Right lobe of liver (tissue), 6 donors: ENCODE measurements at regions not wholly inside any gene's neighbourhood (a gene's known extent, or its start where the extent isn't known, plus 50 kb on each side); places are given as distances from the start of the nearest gene placed in this dataset.
"Not testable (repeated sequence)": the region's sequence is repeated elsewhere in the genome, so short reads cannot be mapped to it uniquely, and the experiment has no call there.

Experiments used
- ATAC-seq, 4 donors: fragments of 200-7000 bp; cut with Tn5 transposase; one replicate each; pipeline ENCODE4 v1.9.1; 2020; ENCODE audit warnings: mild to moderate bottlenecking in 4 of 4, moderate library complexity in 4 of 4
- DNase-seq, 3 donors: peaks; one replicate each; pipeline ENCODE4 v3.0.0-alpha.2; 2020
- H3K27ac ChIP-seq, 3 donors: fragments of 200-600 bp; one replicate each; pipeline ENCODE4 v1.8.0; 2022
- H3K27me3 ChIP-seq, 2 donors: fragments of 200-600 bp; one replicate each; pipeline ENCODE4 v1.8.0; 2022
- H3K36me3 ChIP-seq, 4 donors: fragments of 200-600 bp; sonication (generic) in 1 of 4; one replicate each; pipeline versions ENCODE4 v1.5.1 to v1.8.0; 2017 to 2022; ENCODE audit warnings: control low read depth in 1 of 4
- H3K4me1 ChIP-seq, 4 donors: fragments of 200-600 bp; sonication (generic) in 1 of 4; one replicate each; pipeline versions ENCODE4 v1.5.1 to v1.8.0; 2017 to 2022; ENCODE audit warnings: control low read depth in 1 of 4
- H3K4me3 ChIP-seq, 3 donors: fragments of 200-600 bp; one replicate each; pipeline ENCODE4 v1.8.0; 2022
- H3K9me3 ChIP-seq, 4 donors: fragments of 200-600 bp; sonication (generic) in 1 of 4; one replicate each; pipeline versions ENCODE4 v1.5.1 to v1.8.0; 2017 to 2022; ENCODE audit warnings: control low read depth in 1 of 4
- POLR2A ChIP-seq: fragments of 450-650 bp; IDR thresholded peaks from one replicate; pipeline ENCODE4 v1.6.1; 2017; ENCODE audit warnings: antibody characterized with exemption, mild to moderate bottlenecking
- WGBS: methylation state at CpG from one replicate; pipeline ENCODE4 v1.1.6; 2018; ENCODE audit warnings: low coverage, low lambda C conversion rate; ENCODE audit not compliant: insufficient coverage; ENCODE audit errors: missing lambda C conversion rate; 5-methylcytosine and 5-hydroxymethylcytosine counted together
- intact Hi-C, 2 donors: fragments of 100-400 bp; cut with DNase I; formaldehyde crosslinking; loops; one replicate each; pipeline versions ENCODE4 v1.11.2 to v1.14.1; 2022
- TF ChIP-seq, protein P1 (sequence below), 4 donors: fragments of 200-600 bp in 3 of 4; fragments of 450-650 bp in 1 of 4; IDR thresholded peaks; one replicate each; pipeline versions ENCODE4 v1.5.1 to v1.8.0; 2016 to 2022; ENCODE audit warnings: antibody characterized with exemption in 4 of 4, mild to moderate bottlenecking in 2 of 4
- donor health status: DM: no; HTN: yes; CAD: no.
- donor health status: DM: no; HTN: no; CAD: no.
- donor health status: DM: no; HTN: no; CAD: no.
- donor health status: DM: no; HTN: yes; CAD: no.
- donor health status: DM: no; HTN: yes; CAD: no.

DNA sequence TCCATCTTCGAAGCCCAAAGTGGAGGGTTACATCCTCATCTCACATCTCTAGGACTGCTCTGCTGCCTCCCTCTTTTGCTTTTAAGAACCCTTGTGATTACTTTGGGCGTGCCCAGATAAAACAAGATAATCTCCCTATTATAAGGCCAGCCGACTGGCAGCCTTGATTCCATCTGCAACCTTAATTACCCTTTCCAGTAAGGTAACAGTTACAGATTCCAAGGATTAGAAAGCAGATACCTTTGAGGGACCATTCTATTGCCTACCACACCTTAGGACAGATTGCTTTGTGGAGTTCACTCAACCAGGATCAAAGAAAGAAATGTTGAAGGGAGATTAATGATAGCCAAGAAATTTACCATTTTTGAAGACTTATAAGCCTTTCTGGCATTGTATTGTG lies 250.8 kb upstream of the ACVR2A start:
- intact Hi-C loops: no loop called here
- WGBS: 55% methylated on average over 3 of the region's 3 CpGs
- Histone ChIP-seq H3K27me3 (no peaks in the 10 kb centered on the region), H3K27ac (no peak overlapping the region), H3K9me3 (no peaks in the 10 kb centered on the region), H3K4me3 (no peak overlapping the region), H3K36me3 (no peaks in the 10 kb centered on the region), H3K4me1 (no peaks in the 10 kb centered on the region)
- TF ChIP-seq, protein P1, sequence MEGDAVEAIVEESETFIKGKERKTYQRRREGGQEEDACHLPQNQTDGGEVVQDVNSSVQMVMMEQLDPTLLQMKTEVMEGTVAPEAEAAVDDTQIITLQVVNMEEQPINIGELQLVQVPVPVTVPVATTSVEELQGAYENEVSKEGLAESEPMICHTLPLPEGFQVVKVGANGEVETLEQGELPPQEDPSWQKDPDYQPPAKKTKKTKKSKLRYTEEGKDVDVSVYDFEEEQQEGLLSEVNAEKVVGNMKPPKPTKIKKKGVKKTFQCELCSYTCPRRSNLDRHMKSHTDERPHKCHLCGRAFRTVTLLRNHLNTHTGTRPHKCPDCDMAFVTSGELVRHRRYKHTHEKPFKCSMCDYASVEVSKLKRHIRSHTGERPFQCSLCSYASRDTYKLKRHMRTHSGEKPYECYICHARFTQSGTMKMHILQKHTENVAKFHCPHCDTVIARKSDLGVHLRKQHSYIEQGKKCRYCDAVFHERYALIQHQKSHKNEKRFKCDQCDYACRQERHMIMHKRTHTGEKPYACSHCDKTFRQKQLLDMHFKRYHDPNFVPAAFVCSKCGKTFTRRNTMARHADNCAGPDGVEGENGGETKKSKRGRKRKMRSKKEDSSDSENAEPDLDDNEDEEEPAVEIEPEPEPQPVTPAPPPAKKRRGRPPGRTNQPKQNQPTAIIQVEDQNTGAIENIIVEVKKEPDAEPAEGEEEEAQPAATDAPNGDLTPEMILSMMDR (IDR thresholded peaks at IDR 0.05): no peak
- no peak for TF ChIP-seq POLR2A
- no peak for DNase-seq
- no peak for ATAC-seq

DNA sequence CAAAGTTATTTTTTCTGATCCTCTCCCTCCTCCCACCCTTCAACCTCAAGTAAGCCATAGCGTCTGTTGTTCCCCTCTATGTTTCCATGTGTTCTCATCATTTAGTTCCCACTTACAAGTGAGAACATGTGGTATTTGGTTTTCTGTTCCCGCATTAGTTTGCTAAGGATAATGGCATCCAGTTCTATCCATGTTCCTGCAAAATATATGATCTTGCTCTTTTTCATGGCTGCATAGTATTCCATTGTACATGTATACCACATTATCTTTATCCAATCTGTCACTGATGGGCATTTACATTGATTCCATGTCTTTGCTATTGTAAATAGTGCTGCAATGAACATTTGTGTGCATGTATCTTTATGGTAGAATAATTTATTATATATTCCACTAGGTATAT lies 252.0 kb upstream of the ACVR2A start:
- H3K27me3 ChIP-seq, H3K4me3 ChIP-seq, intact Hi-C loops, ATAC-seq, H3K27ac ChIP-seq, H3K4me1 ChIP-seq, H3K9me3 ChIP-seq, H3K36me3 ChIP-seq, DNase-seq: not testable (repeated sequence)
- 78% methylated on average over 2 of the region's 2 CpGs for WGBS

DNA sequence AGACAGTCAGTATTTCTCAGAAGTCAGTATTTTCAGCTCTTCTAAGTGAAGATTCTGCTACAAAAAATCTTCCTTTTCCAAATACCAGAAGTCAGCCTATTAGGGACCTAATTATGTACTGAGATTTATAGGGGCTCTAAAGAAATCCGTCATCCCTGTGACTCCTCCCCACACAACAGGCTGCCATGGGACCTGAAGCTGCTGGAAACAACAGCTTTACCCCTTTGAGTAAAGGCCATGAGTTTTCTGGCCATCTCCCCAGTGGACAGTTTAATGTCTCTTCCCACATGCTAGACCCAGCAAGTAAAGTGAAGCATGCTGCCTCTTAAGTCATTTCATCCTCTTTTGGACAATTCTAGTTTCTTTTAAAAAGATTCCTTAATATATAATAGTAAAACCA lies 255.7 kb upstream of the ACVR2A start:
- no peaks in the 10 kb centered on the region for H3K9me3 ChIP-seq
- TF ChIP-seq POLR2A: no peak
- TF ChIP-seq, protein P1 (IDR thresholded peaks at IDR 0.05): no peak
- H3K4me3 ChIP-seq: no peak overlapping the region
- ATAC-seq (no peak), DNase-seq (no peak)
- no peaks in the 10 kb centered on the region for H3K4me1 ChIP-seq
- intact Hi-C loops: no loop called here
- 56% methylated on average over 1 of the region's 1 CpG for WGBS
- no peaks in the 10 kb centered on the region for H3K36me3 ChIP-seq
- H3K27me3 ChIP-seq: no peaks in the 10 kb centered on the region
- H3K27ac ChIP-seq: no peak overlapping the region

DNA sequence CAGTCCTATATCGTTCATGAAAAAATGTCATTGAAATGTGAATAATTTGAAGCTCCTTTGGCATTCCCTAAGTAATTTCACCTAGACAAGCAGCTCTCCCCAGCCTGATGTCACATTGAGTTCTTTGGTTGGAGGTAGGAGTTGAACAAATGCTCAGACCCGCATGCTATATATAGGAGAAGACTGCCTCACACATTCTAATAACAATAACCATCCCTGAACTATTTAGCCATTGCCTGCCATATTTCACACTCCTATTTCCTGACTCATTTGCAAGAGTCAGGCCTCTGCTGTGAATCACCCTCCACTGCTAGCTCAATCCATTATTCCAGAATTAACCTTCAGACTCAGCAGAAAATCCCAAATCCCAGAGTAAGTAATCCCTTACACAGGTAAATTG lies 256.6 kb upstream of the ACVR2A start:
- 67% methylated on average over 1 of the region's 2 CpGs for WGBS
- no peaks in the 10 kb centered on the region for H3K27me3 ChIP-seq
- no peak overlapping the region for H3K4me3 ChIP-seq
- TF ChIP-seq, protein P1 (IDR thresholded peaks at IDR 0.05): no peak
- no peak for TF ChIP-seq POLR2A
- intact Hi-C loops: no loop called here
- H3K36me3 ChIP-seq: no peaks in the 10 kb centered on the region
- no peaks in the 10 kb centered on the region for H3K9me3 ChIP-seq
- ATAC-seq (no peak), DNase-seq (no peak)
- H3K27ac ChIP-seq: no peak overlapping the region
- no peaks in the 10 kb centered on the region for H3K4me1 ChIP-seq

DNA sequence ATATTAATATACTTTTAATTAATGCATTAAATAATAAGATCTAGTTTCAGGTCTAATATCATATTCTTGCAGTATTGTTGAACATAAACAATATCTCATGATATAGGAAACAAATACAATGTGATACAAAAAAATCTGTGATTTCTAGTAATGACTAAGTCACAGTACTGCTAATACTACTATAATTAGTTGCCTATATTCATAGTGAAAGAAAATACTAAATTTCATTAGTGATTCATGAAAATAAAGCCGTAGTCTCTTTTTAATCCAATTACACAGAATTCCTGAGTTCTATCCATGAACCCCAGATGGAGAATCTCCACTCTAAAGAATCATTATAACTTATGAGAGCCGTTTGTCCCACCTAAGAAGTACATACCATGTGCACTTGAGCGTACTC lies 266.3 kb upstream of the ACVR2A start:
- Histone ChIP-seq H3K4me3 (no peak overlapping the region), H3K27ac (no peak overlapping the region), H3K27me3 (no peaks in the 10 kb centered on the region), H3K9me3 (no peaks in the 10 kb centered on the region), H3K36me3 (no peaks in the 10 kb centered on the region), H3K4me1 (no peaks in the 10 kb centered on the region)
- ATAC-seq (no peak), DNase-seq (no peak)
- TF ChIP-seq, protein P1 (IDR thresholded peaks at IDR 0.05): no peak
- TF ChIP-seq POLR2A: no peak
- intact Hi-C loops: no loop called here
- 74% methylated on average over 3 of the region's 3 CpGs for WGBS
